Loucy (cell line): ENCODE measurements at regions not wholly inside any gene's neighbourhood (a gene's known extent, or its start where the extent isn't known, plus 50 kb on each side); places are given as distances from the start of the nearest gene placed in this dataset.
"Not testable (repeated sequence)": the region's sequence is repeated elsewhere in the genome, so short reads cannot be mapped to it uniquely, and the experiment has no call there.

Source experiments
- CTCF ChIP-seq: fragments of 200-600 bp; sonication (generic); conservative IDR thresholded peaks from 2 replicates; pipeline ENCODE4 v1.5.1; 2014; ENCODE audit warnings: mild to moderate bottlenecking, antibody characterized with exemption, low read length
- EZH2phosphoT487 ChIP-seq: fragments of 200-600 bp; IDR thresholded peaks from 2 replicates; pipeline ENCODE4 v1.6.1; 2018; ENCODE audit warnings: antibody characterized with exemption, mild to moderate bottlenecking, moderate library complexity, borderline replicate concordance

- TF ChIP-seq CTCF, EZH2phosphoT487: not testable (repeated sequence)
Observed at GRCh38 chr5:87199704-87200103, 68.0 kb upstream of the RASA1 start.
